ENCODE measurements at regions not wholly inside any gene's neighbourhood (a gene's known extent, or its start where the extent isn't known, plus 50 kb on each side); places are given as distances from the start of the nearest gene placed in this dataset.
"Not testable (repeated sequence)": the region's sequence is repeated elsewhere in the genome, so short reads cannot be mapped to it uniquely, and the experiment has no call there.

DNA sequence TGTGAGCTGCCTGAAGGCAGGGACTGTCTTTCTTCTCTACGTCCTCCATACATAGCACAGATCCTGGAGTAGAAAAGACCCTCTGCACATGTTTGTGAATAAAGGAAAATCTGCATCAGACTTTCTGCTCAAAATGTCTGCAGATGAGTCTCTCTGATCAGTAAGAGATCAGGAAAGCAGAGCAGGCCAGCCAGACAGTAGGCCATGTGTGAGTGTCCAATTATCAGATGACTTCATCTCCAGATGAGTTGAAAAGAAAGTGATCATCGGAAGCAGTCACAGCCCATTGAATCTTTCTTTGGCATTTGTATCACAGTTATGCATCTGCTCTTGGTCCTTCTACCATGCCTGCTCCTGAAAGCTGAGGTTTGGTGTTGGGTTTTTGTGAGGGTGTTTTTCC, 298.7 kb upstream of the NCAM1 start:
- Mint-ChIP-seq H3K27ac (ENCODE audit: unreplicated experiment) (no peak overlapping the region), H3K36me3 (ENCODE audit: low read depth) (no peaks in the 10 kb centered on the region), H3K4me3 (ENCODE audit: unreplicated experiment) (no peak overlapping the region), H3K4me1 (ENCODE audit: low read depth) (peaks cover under 1% of the 10 kb centered on the region), H3K27me3 (ENCODE audit: low read depth) (no peaks in the 10 kb centered on the region), H3K9me3 (ENCODE audit: low read depth) (no peaks in the 10 kb centered on the region)
- DNase-seq (ENCODE audit: low spot score) = no peak
- TF ChIP-seq CTCF (IDR thresholded peaks at IDR 0.05) = no peak

DNA sequence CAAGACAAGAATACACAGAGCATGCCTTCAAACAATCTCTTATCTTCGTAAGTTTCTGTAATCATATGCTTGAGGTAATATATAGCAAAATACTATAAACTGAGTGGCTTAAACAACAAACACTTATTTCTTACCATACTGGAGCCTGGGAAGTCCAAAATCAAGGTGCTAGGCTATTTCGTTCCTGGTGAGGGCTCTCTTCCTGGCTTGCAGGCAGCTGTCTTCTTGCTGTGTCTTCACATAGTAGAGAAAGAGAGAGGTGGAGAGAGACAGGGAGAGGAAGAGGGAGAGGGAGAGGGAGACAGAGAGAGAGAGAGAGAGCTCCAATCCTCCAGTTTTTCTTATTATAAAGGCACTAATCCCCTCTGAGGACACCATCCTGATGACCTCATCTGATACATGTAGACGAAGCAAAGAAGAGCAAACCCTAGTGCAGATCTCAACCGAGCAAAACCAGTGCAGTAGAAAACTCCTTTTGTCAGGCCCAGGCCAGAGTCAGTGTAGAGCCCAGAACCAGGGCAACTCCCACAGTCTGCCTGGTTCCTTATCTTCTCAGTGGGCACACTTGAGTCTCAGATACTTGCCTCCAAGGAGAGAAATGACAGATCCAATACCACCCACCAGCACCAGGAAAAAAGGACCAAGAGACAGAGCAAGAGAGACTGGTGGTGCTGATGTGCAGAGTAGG, 297.1 kb upstream of the NCAM1 start:
- H3K4me1 Mint-ChIP-seq (ENCODE audit: low read depth) = no peaks in the 10 kb centered on the region
- no peak for TF ChIP-seq CTCF (IDR thresholded peaks at IDR 0.05)
- H3K4me3 Mint-ChIP-seq (ENCODE audit: unreplicated experiment) = no peak overlapping the region
- H3K9me3 Mint-ChIP-seq (ENCODE audit: low read depth) = no peaks in the 10 kb centered on the region
- no peak overlapping the region for H3K27ac Mint-ChIP-seq (ENCODE audit: unreplicated experiment)
- no peaks in the 10 kb centered on the region for H3K36me3 Mint-ChIP-seq (ENCODE audit: low read depth)
- DNase-seq (ENCODE audit: low spot score) = no peak
- no peaks in the 10 kb centered on the region for H3K27me3 Mint-ChIP-seq (ENCODE audit: low read depth)

DNA sequence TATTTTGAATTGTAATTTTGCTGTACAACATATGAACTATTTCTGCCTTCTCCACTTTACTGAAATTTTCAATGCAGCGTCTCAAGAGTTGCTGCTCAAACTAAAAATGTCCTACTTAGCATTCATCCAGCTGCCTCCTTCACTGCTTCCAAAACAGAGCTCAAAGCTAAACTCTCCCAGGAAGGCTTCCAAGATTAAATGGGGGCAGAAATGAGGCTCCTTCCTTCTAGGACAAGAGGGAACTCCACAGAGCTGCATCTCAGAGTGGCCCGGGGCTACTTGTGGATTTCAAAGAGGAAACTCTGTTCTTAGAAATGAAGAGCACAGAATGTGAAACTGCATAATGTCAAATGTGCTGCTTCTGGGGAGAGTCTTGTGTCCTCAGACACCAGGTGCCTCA, 295.9 kb upstream of the NCAM1 start:
- H3K9me3 Mint-ChIP-seq (ENCODE audit: low read depth) = no peaks in the 10 kb centered on the region
- H3K4me1 Mint-ChIP-seq (ENCODE audit: low read depth) = no peaks in the 10 kb centered on the region
- no peaks in the 10 kb centered on the region for H3K27me3 Mint-ChIP-seq (ENCODE audit: low read depth)
- H3K27ac Mint-ChIP-seq (ENCODE audit: unreplicated experiment) = no peak overlapping the region
- H3K4me3 Mint-ChIP-seq (ENCODE audit: unreplicated experiment) = no peak overlapping the region
- no peaks in the 10 kb centered on the region for H3K36me3 Mint-ChIP-seq (ENCODE audit: low read depth)
- TF ChIP-seq CTCF (IDR thresholded peaks at IDR 0.05) = no peak
- DNase-seq (ENCODE audit: low spot score) = no peak

GRCh38 chr11:112666253-112666652, 295.0 kb upstream of the NCAM1 start:
- no peaks in the 10 kb centered on the region for H3K36me3 Mint-ChIP-seq (ENCODE audit: low read depth)
- H3K4me1 Mint-ChIP-seq (ENCODE audit: low read depth) = no peaks in the 10 kb centered on the region
- H3K9me3 Mint-ChIP-seq (ENCODE audit: low read depth) = no peaks in the 10 kb centered on the region
- H3K27me3 Mint-ChIP-seq (ENCODE audit: low read depth) = no peaks in the 10 kb centered on the region
- TF ChIP-seq CTCF (IDR thresholded peaks at IDR 0.05) = no peak
- no peak for DNase-seq (ENCODE audit: low spot score)
- H3K27ac Mint-ChIP-seq (ENCODE audit: unreplicated experiment) = no peak overlapping the region
- H3K4me3 Mint-ChIP-seq (ENCODE audit: unreplicated experiment) = no peak overlapping the region

- TF ChIP-seq CTCF (IDR thresholded peaks at IDR 0.05) = no peak
- no peaks in the 10 kb centered on the region for H3K4me1 Mint-ChIP-seq (ENCODE audit: low read depth)
- peaks cover 14% of the 10 kb centered on the region for H3K9me3 Mint-ChIP-seq (ENCODE audit: low read depth)
- peaks cover 5% of the 10 kb centered on the region for H3K36me3 Mint-ChIP-seq (ENCODE audit: low read depth)
- H3K4me3 Mint-ChIP-seq (ENCODE audit: unreplicated experiment) = no peak overlapping the region
- H3K27ac Mint-ChIP-seq (ENCODE audit: unreplicated experiment) = no peak overlapping the region
- H3K27me3 Mint-ChIP-seq (ENCODE audit: low read depth) = peaks cover 16% of the 10 kb centered on the region
- DNase-seq (ENCODE audit: low spot score) = no peak
Measured at GRCh38 chr11:112670806-112671570, 290.2 kb upstream of the NCAM1 start.

DNA sequence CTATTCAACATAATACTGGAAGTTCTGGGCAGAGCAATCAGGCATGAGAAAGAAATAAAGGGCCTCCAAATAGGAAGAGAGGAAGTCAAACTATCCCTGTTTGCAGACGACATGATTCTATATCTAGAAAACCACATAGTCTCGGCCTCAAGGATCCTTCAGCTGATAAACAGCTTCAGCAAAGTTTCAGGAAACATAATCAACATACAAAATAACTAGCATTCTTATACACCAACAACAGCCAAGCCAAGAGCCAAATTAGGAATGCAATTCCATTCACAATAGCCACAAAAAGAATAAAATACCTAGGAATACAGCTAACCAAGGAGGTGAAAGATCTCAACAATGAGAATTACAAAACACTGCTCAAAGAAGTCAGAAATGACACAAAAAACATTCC, 287.8 kb upstream of the NCAM1 start:
- Mint-ChIP-seq H3K9me3 (ENCODE audit: low read depth) (peaks cover 14% of the 10 kb centered on the region), H3K27me3 (ENCODE audit: low read depth) (peaks cover 19% of the 10 kb centered on the region)
- not testable (repeated sequence) for H3K27ac Mint-ChIP-seq (ENCODE audit: unreplicated experiment); H3K36me3 Mint-ChIP-seq (ENCODE audit: low read depth); H3K4me1 Mint-ChIP-seq (ENCODE audit: low read depth); DNase-seq (ENCODE audit: low spot score); H3K4me3 Mint-ChIP-seq (ENCODE audit: unreplicated experiment)

All from chondrocyte (in vitro differentiated cells).